ENCODE measurements at regions not wholly inside any gene's neighbourhood (a gene's known extent, or its start where the extent isn't known, plus 50 kb on each side); places are given as distances from the start of the nearest gene placed in this dataset.

DNA sequence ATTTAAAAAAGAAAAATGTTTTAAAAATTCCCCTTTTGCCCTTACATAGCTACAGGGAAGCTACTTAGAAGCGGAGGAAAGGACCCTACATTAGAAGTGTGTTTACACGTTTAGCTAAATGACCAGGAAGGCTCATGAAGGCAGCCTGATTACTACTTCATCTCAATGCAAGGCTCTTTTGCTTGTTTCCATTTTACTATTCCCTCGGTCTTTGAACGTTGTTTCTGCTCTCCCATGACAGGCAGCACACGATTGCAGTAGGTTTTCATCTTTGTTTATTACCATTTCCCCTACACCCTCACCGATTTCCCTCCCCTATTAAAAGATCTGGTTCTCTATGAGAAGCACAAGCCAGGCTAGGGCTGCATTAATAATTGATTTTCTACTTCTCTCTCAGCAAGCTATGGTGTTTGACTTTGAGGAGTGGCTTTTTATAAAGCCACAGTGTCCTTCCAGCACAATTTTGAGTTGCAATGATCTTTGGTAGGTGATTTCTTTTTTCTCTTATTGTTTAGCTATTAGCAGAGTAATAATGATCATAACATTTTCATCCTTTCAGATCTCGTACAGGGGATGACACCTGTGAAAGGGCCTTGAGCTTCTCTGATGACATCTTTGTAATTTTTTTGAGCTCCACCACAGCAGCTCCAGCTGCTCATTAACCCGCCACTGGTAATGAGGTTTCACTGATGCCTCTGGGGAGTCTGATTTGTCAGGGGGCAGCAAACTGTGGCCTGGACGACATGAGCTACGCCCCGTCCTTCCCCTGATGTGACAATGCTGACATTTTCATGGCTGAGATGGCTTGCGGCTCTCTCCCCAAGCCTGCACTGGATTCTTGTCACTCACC, 670.3 kb downstream of the UQCRFS1 start:
- TF ChIP-seq POLR2A (IDR thresholded peaks at IDR 0.05): no peak
- TF ChIP-seq, protein P1, sequence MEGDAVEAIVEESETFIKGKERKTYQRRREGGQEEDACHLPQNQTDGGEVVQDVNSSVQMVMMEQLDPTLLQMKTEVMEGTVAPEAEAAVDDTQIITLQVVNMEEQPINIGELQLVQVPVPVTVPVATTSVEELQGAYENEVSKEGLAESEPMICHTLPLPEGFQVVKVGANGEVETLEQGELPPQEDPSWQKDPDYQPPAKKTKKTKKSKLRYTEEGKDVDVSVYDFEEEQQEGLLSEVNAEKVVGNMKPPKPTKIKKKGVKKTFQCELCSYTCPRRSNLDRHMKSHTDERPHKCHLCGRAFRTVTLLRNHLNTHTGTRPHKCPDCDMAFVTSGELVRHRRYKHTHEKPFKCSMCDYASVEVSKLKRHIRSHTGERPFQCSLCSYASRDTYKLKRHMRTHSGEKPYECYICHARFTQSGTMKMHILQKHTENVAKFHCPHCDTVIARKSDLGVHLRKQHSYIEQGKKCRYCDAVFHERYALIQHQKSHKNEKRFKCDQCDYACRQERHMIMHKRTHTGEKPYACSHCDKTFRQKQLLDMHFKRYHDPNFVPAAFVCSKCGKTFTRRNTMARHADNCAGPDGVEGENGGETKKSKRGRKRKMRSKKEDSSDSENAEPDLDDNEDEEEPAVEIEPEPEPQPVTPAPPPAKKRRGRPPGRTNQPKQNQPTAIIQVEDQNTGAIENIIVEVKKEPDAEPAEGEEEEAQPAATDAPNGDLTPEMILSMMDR (IDR thresholded peaks at IDR 0.05): no peak
